Smooth muscle cell (in vitro differentiated cells): ENCODE measurements at regions not wholly inside any gene's neighbourhood (a gene's known extent, or its start where the extent isn't known, plus 50 kb on each side); places are given as distances from the start of the nearest gene placed in this dataset.

Source experiments
- DNase-seq: peaks from one replicate; lab custom pipeline; 2025; ENCODE audit not compliant: unreplicated experiment; lab: John Stamatoyannopoulos, UW
- H2AFZ ChIP-seq: fragments of 200-600 bp; sonication (generic); 2 replicates; pipeline ENCODE4 v1.6.0; 2016; ENCODE audit warnings: antibody characterized with exemption, low read depth, mild to moderate bottlenecking
- H3F3A ChIP-seq: fragments of 200-600 bp; sonication (generic); 2 replicates; pipeline ENCODE4 v1.6.0; 2017; ENCODE audit warnings: antibody characterized with exemption, low read depth
- H3K27ac ChIP-seq: fragments of 200-600 bp; sonication (generic); 2 replicates; pipeline ENCODE4 v1.5.1; 2016; ENCODE audit warnings: low read depth, mild to moderate bottlenecking
- H3K27me3 ChIP-seq: fragments of 200-600 bp; sonication (generic); 2 replicates; pipeline ENCODE4 v1.6.1; 2016; ENCODE audit warnings: low read depth, mild to moderate bottlenecking
- H3K36me3 ChIP-seq: fragments of 200-600 bp; sonication (generic); 2 replicates; pipeline ENCODE4 v1.5.1; 2016; ENCODE audit warnings: low read depth
- H3K4me1 ChIP-seq: fragments of 200-600 bp; sonication (generic); 2 replicates; pipeline ENCODE4 v1.5.1; 2016; ENCODE audit warnings: low read depth
- H3K4me2 ChIP-seq: fragments of 200-600 bp; sonication (generic); 2 replicates; pipeline ENCODE4 v1.6.0; 2016; ENCODE audit warnings: mild to moderate bottlenecking
- H3K4me3 ChIP-seq: fragments of 200-600 bp; sonication (generic); 2 replicates; pipeline ENCODE4 v1.5.1; 2016; ENCODE audit warnings: mild to moderate bottlenecking
- H3K79me2 ChIP-seq: fragments of 200-600 bp; sonication (generic); 2 replicates; pipeline ENCODE4 v1.6.0; 2016; ENCODE audit warnings: low read depth, mild to moderate bottlenecking
- H3K9ac ChIP-seq: fragments of 200-600 bp; sonication (generic); 2 replicates; pipeline ENCODE4 v1.6.0; 2016; ENCODE audit warnings: low read depth
- H3K9me3 ChIP-seq: fragments of 200-600 bp; sonication (generic); replicated peaks from 2 replicates; pipeline ENCODE4 v1.5.1; 2016; ENCODE audit warnings: low read depth
- H4K20me1 ChIP-seq: fragments of 200-600 bp; sonication (generic); 2 replicates; pipeline ENCODE4 v1.6.0; 2016; ENCODE audit warnings: low read depth
- CTCF ChIP-seq: fragments of 200-600 bp; sonication (generic); IDR thresholded peaks from 2 replicates; pipeline ENCODE4 v1.5.1; 2017; ENCODE audit warnings: borderline replicate concordance, mild to moderate bottlenecking, antibody characterized with exemption; ENCODE audit not compliant: insufficient read depth, poor library complexity, severe bottlenecking
- WGBS: methylation state at CpG from one replicate; pipeline ENCODE4 v1.1.7; 2016; ENCODE audit warnings: low lambda C conversion rate; 5-methylcytosine and 5-hydroxymethylcytosine counted together

GRCh38 chr13:38180670-38181069, 169.0 kb upstream of the UFM1 start:
- no peak overlapping the region for H3K4me3 ChIP-seq
- H3K9ac ChIP-seq: no peak overlapping the region
- H3K4me2 ChIP-seq: no peak overlapping the region
- no peak for DNase-seq
- H3F3A ChIP-seq: no peaks in the 10 kb centered on the region
- no peak overlapping the region for H2AFZ ChIP-seq
- no peaks in the 10 kb centered on the region for H3K9me3 ChIP-seq
- no peaks in the 10 kb centered on the region for H3K27me3 ChIP-seq
- no peaks in the 10 kb centered on the region for H3K79me2 ChIP-seq
- H3K27ac ChIP-seq: no peak overlapping the region
- no peaks in the 10 kb centered on the region for H3K36me3 ChIP-seq
- no peaks in the 10 kb centered on the region for H3K4me1 ChIP-seq
- no peak for TF ChIP-seq CTCF
- no peaks in the 10 kb centered on the region for H4K20me1 ChIP-seq
- 88% methylated on average over 1 of the region's 1 CpG for WGBS

- Histone ChIP-seq H3K79me2 (no peaks in the 10 kb centered on the region), H3K4me3 (no peak overlapping the region), H2AFZ (no peak overlapping the region), H3K4me1 (no peaks in the 10 kb centered on the region), H4K20me1 (no peaks in the 10 kb centered on the region), H3K4me2 (no peak overlapping the region), H3F3A (no peaks in the 10 kb centered on the region), H3K27ac (no peak overlapping the region), H3K9ac (no peak overlapping the region), H3K27me3 (no peaks in the 10 kb centered on the region), H3K9me3 (no peaks in the 10 kb centered on the region), H3K36me3 (no peaks in the 10 kb centered on the region)
- WGBS: 96% methylated on average over 1 of the region's 1 CpG
- no peak for TF ChIP-seq CTCF
- DNase-seq: no peak
Measured at GRCh38 chr13:38180126-38180525, 169.5 kb upstream of the UFM1 start.

- no peaks in the 10 kb centered on the region for H3K27me3 ChIP-seq
- no peaks in the 10 kb centered on the region for H3K36me3 ChIP-seq
- H3F3A ChIP-seq: no peaks in the 10 kb centered on the region
- TF ChIP-seq CTCF: no peak
- H3K79me2 ChIP-seq: no peaks in the 10 kb centered on the region
- no peak overlapping the region for H3K4me2 ChIP-seq
- H3K27ac ChIP-seq: no peak overlapping the region
- no peak for DNase-seq
- no peaks in the 10 kb centered on the region for H3K9me3 ChIP-seq
- H3K4me1 ChIP-seq: no peaks in the 10 kb centered on the region
- no peak overlapping the region for H2AFZ ChIP-seq
- no peak overlapping the region for H3K9ac ChIP-seq
- H4K20me1 ChIP-seq: no peaks in the 10 kb centered on the region
- H3K4me3 ChIP-seq: no peak overlapping the region
Measured at GRCh38 chr13:38176664-38177063, 173.0 kb upstream of the UFM1 start.

GRCh38 chr13:38173403-38173802, 176.2 kb upstream of the UFM1 start:
- no peaks in the 10 kb centered on the region for H3K79me2 ChIP-seq
- H3K36me3 ChIP-seq: no peaks in the 10 kb centered on the region
- no peak for TF ChIP-seq CTCF
- DNase-seq: no peak
- no peak overlapping the region for H3K27ac ChIP-seq
- no peaks in the 10 kb centered on the region for H3F3A ChIP-seq
- no peak overlapping the region for H3K4me2 ChIP-seq
- H3K4me1 ChIP-seq: no peaks in the 10 kb centered on the region
- no peaks in the 10 kb centered on the region for H3K27me3 ChIP-seq
- no peak overlapping the region for H2AFZ ChIP-seq
- H3K9me3 ChIP-seq: no peaks in the 10 kb centered on the region
- H4K20me1 ChIP-seq: no peaks in the 10 kb centered on the region
- no peak overlapping the region for H3K9ac ChIP-seq
- WGBS: 92% methylated on average over 1 of the region's 1 CpG
- H3K4me3 ChIP-seq: no peak overlapping the region
